ENCODE measurements at regions not wholly inside any gene's neighbourhood (a gene's known extent, or its start where the extent isn't known, plus 50 kb on each side); places are given as distances from the start of the nearest gene placed in this dataset.

GRCh38 chr1:4033713-4034112 is 133.6 kb upstream of the C1orf174 start:
- DNase-seq (ENCODE audit: extremely low read depth in 1 of 2, low read depth in 1 of 2), result no peak

- no peak for DNase-seq (ENCODE audit: extremely low read depth in 1 of 2, low read depth in 1 of 2)
Observed at GRCh38 chr1:4034318-4034887, 134.3 kb upstream of the C1orf174 start.

GRCh38 chr1:4044967-4045366 is 144.9 kb upstream of the C1orf174 start:
- no peak for DNase-seq (ENCODE audit: extremely low read depth in 1 of 2, low read depth in 1 of 2)

GRCh38 chr1:4045397-4046010 is 145.4 kb upstream of the C1orf174 start:
- DNase-seq (ENCODE audit: extremely low read depth in 1 of 2, low read depth in 1 of 2), result no peak

GRCh38 chr1:4046836-4047461 is 146.9 kb upstream of the C1orf174 start:
- no peak for DNase-seq (ENCODE audit: extremely low read depth in 1 of 2, low read depth in 1 of 2)

GRCh38 chr1:4047666-4048065 is 147.6 kb upstream of the C1orf174 start:
- no peak for DNase-seq (ENCODE audit: extremely low read depth in 1 of 2, low read depth in 1 of 2)

- DNase-seq (ENCODE audit: extremely low read depth in 1 of 2, low read depth in 1 of 2), result no peak
Observed at GRCh38 chr1:4048076-4048475, 148.0 kb upstream of the C1orf174 start.

GRCh38 chr1:4048921-4049320 is 148.8 kb upstream of the C1orf174 start:
- DNase-seq (ENCODE audit: extremely low read depth in 1 of 2, low read depth in 1 of 2), result no peak

- no peak for DNase-seq (ENCODE audit: extremely low read depth in 1 of 2, low read depth in 1 of 2)
Observed at GRCh38 chr1:4050998-4051397, 150.9 kb upstream of the C1orf174 start.

GRCh38 chr1:4052657-4053056 is 152.6 kb upstream of the C1orf174 start:
- DNase-seq (ENCODE audit: extremely low read depth in 1 of 2, low read depth in 1 of 2), result no peak

GRCh38 chr1:4053160-4053748 is 153.2 kb upstream of the C1orf174 start:
- no peak for DNase-seq (ENCODE audit: extremely low read depth in 1 of 2, low read depth in 1 of 2)

GRCh38 chr1:4053774-4054173 is 153.7 kb upstream of the C1orf174 start:
- no peak for DNase-seq (ENCODE audit: extremely low read depth in 1 of 2, low read depth in 1 of 2)

- DNase-seq (ENCODE audit: extremely low read depth in 1 of 2, low read depth in 1 of 2), result no peak
Observed at GRCh38 chr1:4055294-4055967, 155.4 kb upstream of the C1orf174 start.

GRCh38 chr1:4056422-4056821 is 156.3 kb upstream of the C1orf174 start:
- DNase-seq (ENCODE audit: extremely low read depth in 1 of 2, low read depth in 1 of 2), result no peak

GRCh38 chr1:4056989-4057388 is 156.9 kb upstream of the C1orf174 start:
- no peak for DNase-seq (ENCODE audit: extremely low read depth in 1 of 2, low read depth in 1 of 2)

GRCh38 chr1:4057603-4058002 is 157.5 kb upstream of the C1orf174 start:
- no peak for DNase-seq (ENCODE audit: extremely low read depth in 1 of 2, low read depth in 1 of 2)

GRCh38 chr1:4058122-4058521 is 158.1 kb upstream of the C1orf174 start:
- no peak for DNase-seq (ENCODE audit: extremely low read depth in 1 of 2, low read depth in 1 of 2)

- no peak for DNase-seq (ENCODE audit: extremely low read depth in 1 of 2, low read depth in 1 of 2)
Observed at GRCh38 chr1:4058706-4059105, 158.6 kb upstream of the C1orf174 start.

- DNase-seq (ENCODE audit: extremely low read depth in 1 of 2, low read depth in 1 of 2), result no peak
Observed at GRCh38 chr1:4059270-4059669, 159.2 kb upstream of the C1orf174 start.

- DNase-seq (ENCODE audit: extremely low read depth in 1 of 2, low read depth in 1 of 2), result no peak
Observed at GRCh38 chr1:4060850-4061249, 160.8 kb upstream of the C1orf174 start.

- DNase-seq (ENCODE audit: extremely low read depth in 1 of 2, low read depth in 1 of 2), result no peak
Observed at GRCh38 chr1:4061521-4062031, 161.5 kb upstream of the C1orf174 start.

All from stimulated activated CD8-positive, alpha-beta memory T cell treated with anti-CD3 and anti-CD28 coated beads, Interleukin-7, amount 100 ng/mL, for 48 hours (primary cell).